ENCODE measurements at regions not wholly inside any gene's neighbourhood (a gene's known extent, or its start where the extent isn't known, plus 50 kb on each side); places are given as distances from the start of the nearest gene placed in this dataset.

GRCh38 chr18:54020966-54021365, 203.5 kb downstream of the MBD2 start:
- no peaks in the 10 kb centered on the region for H3K27me3 ChIP-seq
- intact Hi-C loops (cut with DNase I), result no loop called here

GRCh38 chr18:54020156-54020745, 204.2 kb downstream of the MBD2 start:
- Histone ChIP-seq H3K4me3 (no peak overlapping the region), H3K27me3 (no peaks in the 10 kb centered on the region), H3K27ac (no peak overlapping the region), H3K9me3 (no peaks in the 10 kb centered on the region), H3K36me3 (no peaks in the 10 kb centered on the region), H3K4me1 (no peaks in the 10 kb centered on the region)
- ATAC-seq, result no peak
- TF ChIP-seq, protein P1, sequence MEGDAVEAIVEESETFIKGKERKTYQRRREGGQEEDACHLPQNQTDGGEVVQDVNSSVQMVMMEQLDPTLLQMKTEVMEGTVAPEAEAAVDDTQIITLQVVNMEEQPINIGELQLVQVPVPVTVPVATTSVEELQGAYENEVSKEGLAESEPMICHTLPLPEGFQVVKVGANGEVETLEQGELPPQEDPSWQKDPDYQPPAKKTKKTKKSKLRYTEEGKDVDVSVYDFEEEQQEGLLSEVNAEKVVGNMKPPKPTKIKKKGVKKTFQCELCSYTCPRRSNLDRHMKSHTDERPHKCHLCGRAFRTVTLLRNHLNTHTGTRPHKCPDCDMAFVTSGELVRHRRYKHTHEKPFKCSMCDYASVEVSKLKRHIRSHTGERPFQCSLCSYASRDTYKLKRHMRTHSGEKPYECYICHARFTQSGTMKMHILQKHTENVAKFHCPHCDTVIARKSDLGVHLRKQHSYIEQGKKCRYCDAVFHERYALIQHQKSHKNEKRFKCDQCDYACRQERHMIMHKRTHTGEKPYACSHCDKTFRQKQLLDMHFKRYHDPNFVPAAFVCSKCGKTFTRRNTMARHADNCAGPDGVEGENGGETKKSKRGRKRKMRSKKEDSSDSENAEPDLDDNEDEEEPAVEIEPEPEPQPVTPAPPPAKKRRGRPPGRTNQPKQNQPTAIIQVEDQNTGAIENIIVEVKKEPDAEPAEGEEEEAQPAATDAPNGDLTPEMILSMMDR (IDR thresholded peaks at IDR 0.05), result no peak
- intact Hi-C loops (cut with DNase I), result no loop called here
- 80 to 89% methylated on average over 6 of the region's 6 CpGs for WGBS, 2 donors
- DNase-seq, result no peak

More at GRCh38 chr18:54020966-54021365, 203.5 kb downstream of the MBD2 start:
- H3K4me3 ChIP-seq, result no peak overlapping the region
- no peaks in the 10 kb centered on the region for H3K4me1 ChIP-seq
- DNase-seq, result no peak
- H3K27ac ChIP-seq, result no peak overlapping the region
- no peaks in the 10 kb centered on the region for H3K9me3 ChIP-seq
- H3K36me3 ChIP-seq, result no peaks in the 10 kb centered on the region
- ATAC-seq, result no peak
- TF ChIP-seq, protein P1 (IDR thresholded peaks at IDR 0.05), result no peak

DNA sequence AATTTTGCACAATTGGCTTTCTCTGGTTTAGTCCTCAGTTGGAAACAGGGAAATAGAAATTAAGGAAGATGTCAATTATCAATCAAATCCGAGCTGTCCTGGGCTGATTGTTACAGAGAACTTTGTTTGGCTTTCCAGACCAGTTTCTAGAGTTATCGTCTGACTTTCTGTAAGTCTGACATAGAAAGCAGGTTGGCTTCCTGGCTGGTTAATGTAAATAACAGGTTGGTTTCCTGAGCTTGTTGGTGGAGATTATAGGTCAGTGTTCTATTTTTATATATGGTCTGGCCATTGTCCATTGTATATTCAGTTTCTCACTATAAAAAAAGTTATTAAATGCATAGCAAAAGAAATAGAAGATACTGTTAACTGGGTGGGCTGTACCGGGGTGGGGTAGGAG, 204.8 kb downstream of the MBD2 start:
- ATAC-seq (no peak), DNase-seq (no peak)
- Histone ChIP-seq H3K4me1 (no peaks in the 10 kb centered on the region), H3K36me3 (no peaks in the 10 kb centered on the region), H3K27ac (no peak overlapping the region), H3K9me3 (no peaks in the 10 kb centered on the region), H3K4me3 (no peak overlapping the region), H3K27me3 (no peaks in the 10 kb centered on the region)
- TF ChIP-seq, protein P1 (IDR thresholded peaks at IDR 0.05), result no peak
- intact Hi-C loops (cut with DNase I), result loop anchor here in 1 of 10 donors (10.0 kb wide), 1 partner anchor 65 kb away; no protein-coding TSS in a partner anchor
- 54 to 75% methylated on average over 3 of the region's 3 CpGs for WGBS, 2 donors

DNA sequence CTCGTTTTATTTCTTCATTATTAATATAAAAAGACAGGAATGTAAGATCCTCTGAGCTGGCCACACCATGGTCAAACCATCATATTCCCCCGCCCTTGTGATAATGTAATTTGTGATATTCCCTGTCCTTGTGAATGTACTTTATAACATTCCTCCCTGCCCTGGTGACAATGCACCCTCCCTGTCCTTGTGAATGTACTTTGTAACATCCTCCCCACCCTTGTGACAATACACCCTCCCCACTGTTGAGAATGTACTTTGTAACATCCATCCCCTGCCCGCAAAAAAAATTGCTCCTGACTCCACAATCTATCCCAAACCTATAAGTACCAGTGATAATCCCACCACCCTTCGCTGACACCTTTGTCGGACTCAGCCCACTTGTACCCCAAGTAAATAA, 211.0 kb downstream of the MBD2 start:
- Histone ChIP-seq H3K9me3 (no peaks in the 10 kb centered on the region), H3K36me3 (no peaks in the 10 kb centered on the region), H3K27me3 (no peaks in the 10 kb centered on the region), H3K4me3 (no peak overlapping the region), H3K27ac (no peak overlapping the region), H3K4me1 (no peaks in the 10 kb centered on the region)
- WGBS, 2 donors, result 83 to 91% methylated on average over 5 of the region's 5 CpGs
- intact Hi-C loops (cut with DNase I), result loop anchor here in 1 of 10 donors (10.0 kb wide), 1 partner anchor 59 kb away; no protein-coding TSS in a partner anchor
- ATAC-seq (no peak), DNase-seq (no peak)
- TF ChIP-seq, protein P1 (IDR thresholded peaks at IDR 0.05), result no peak
